K562 (cell line): ENCODE measurements at regions not wholly inside any gene's neighbourhood (a gene's known extent, or its start where the extent isn't known, plus 50 kb on each side); places are given as distances from the start of the nearest gene placed in this dataset.

Experiments used
- ATAC-seq: fragments of 200-7000 bp; cut with Tn5 transposase; 3 replicates; pipeline ENCODE4 v1.9.1; 2020; ENCODE audit warnings: moderate library complexity
- BruUV-seq: library from RNA; stranded (reverse); fragments of 400-500 nt; replicated peaks from 2 replicates; lab custom pipeline; 2021; lab: Mats Ljungman, UMichigan
- CTCF ChIA-PET: fragments of 300-600 bp; formaldehyde crosslinking; extraction: SDS; loops from one replicate; lab custom pipeline; 2021; ENCODE audit warnings: low intra/inter-chr PET ratio; lab: Yijun Ruan, JAX
- POLR2A ChIA-PET: fragments of 300-600, 350-650 bp; sonication (Branson Sonifier 250); formaldehyde crosslinking; extraction: SDS; loops from one replicate; lab custom pipeline; 2021; ENCODE audit warnings: antibody characterized with exemption, inconsistent platforms; lab: Yijun Ruan, JAX
- DNase-seq, 4 experiments: peaks; one replicate each; pipeline versions ENCODE4 v3.0.0 to v3.0.0-alpha.2; 2011 to 2018; ENCODE audit warnings: low spot score in 3 of 4, mixed read lengths in 3 of 4; ENCODE audit errors: extremely low read depth in 1 of 4
- FAIRE-seq: peaks from 2 replicates; lab custom pipeline; 2011; peaks lifted over from hg19 to GRCh38; lab: Jason Lieb, UNC
- H2AFZ ChIP-seq: 2 replicates; pipeline ENCODE4 v1.6.0; 2011; ENCODE audit warnings: low read depth, low read length, control low read depth, inconsistent platforms
- H3K27ac ChIP-seq: fragments of 200-600 bp; 3 replicates; pipeline ENCODE4 v1.8.0; 2011; ENCODE audit warnings: low read depth, mild to moderate bottlenecking, control low read depth, inconsistent platforms, low read length, moderate library complexity, mixed read lengths; ENCODE audit errors: extremely low read depth
- H3K27me3 ChIP-seq, 2 experiments: fragments of 300-600 bp in 1 of 2; 2 replicates in 1 of 2; 3 replicates in 1 of 2; pipeline versions ENCODE4 v1.6.0 to v1.8.0; 2011; ENCODE audit warnings: inconsistent platforms in 2 of 2, low read length in 2 of 2, mild to moderate bottlenecking in 1 of 2, mixed read lengths in 1 of 2, moderate library complexity in 1 of 2; ENCODE audit not compliant: control insufficient read depth in 2 of 2, insufficient read depth in 2 of 2
- H3K36me3 ChIP-seq: fragments of 300-600 bp; 3 replicates; pipeline ENCODE4 v1.8.0; 2011; ENCODE audit warnings: mild to moderate bottlenecking, low read length, inconsistent platforms; ENCODE audit not compliant: control insufficient read depth, insufficient read depth
- H3K4me1 ChIP-seq, 2 experiments: fragments of 200-600 bp in 1 of 2; replicated peaks in 1 of 2; 2 replicates in 1 of 2; 3 replicates in 1 of 2; pipeline versions ENCODE4 v1.5.1 to v1.8.0; 2011; ENCODE audit warnings: inconsistent platforms in 2 of 2, low read length in 2 of 2, mild to moderate bottlenecking in 1 of 2, mixed read lengths in 1 of 2, moderate library complexity in 1 of 2; ENCODE audit not compliant: control insufficient read depth in 2 of 2, insufficient read depth in 2 of 2
- H3K4me2 ChIP-seq: 2 replicates; pipeline ENCODE4 v1.6.1; 2011; ENCODE audit warnings: low read length, control low read depth, inconsistent platforms, mixed read lengths; ENCODE audit not compliant: insufficient read depth
- H3K4me3 ChIP-seq: fragments of 200-600 bp; sonication (generic), shearing (Covaris generic); 2 replicates; pipeline ENCODE4 v1.5.1; 2016; ENCODE audit warnings: control low read depth, inconsistent platforms
- H3K79me2 ChIP-seq: fragments of 200-600 bp; 3 replicates; pipeline ENCODE4 v1.8.0; 2011; ENCODE audit warnings: low read length, inconsistent platforms; ENCODE audit not compliant: control insufficient read depth, insufficient read depth
- H3K9ac ChIP-seq, 2 experiments: 2 replicates each; pipeline versions ENCODE4 v1.6.0 to v1.6.1; 2011; ENCODE audit warnings: low read depth in 2 of 2, low read length in 2 of 2, control low read depth in 1 of 2, inconsistent platforms in 1 of 2, mild to moderate bottlenecking in 1 of 2, mixed read lengths in 1 of 2; ENCODE audit not compliant: insufficient read depth in 1 of 2
- H3K9me1 ChIP-seq: one replicate; pipeline ENCODE4 v1.6.0; 2011; ENCODE audit warnings: inconsistent platforms, mild to moderate bottlenecking, low read length, moderate library complexity; ENCODE audit not compliant: control insufficient read depth, insufficient read depth
- H3K9me3 ChIP-seq: replicated peaks from 2 replicates; pipeline ENCODE4 v1.5.1; 2011; ENCODE audit warnings: low read depth, low read length, inconsistent platforms; ENCODE audit not compliant: control insufficient read depth, insufficient read depth
- H4K20me1 ChIP-seq: replicated peaks from 2 replicates; pipeline ENCODE4 v1.6.1; 2011; ENCODE audit warnings: low read length, inconsistent platforms, mixed read lengths; ENCODE audit not compliant: control insufficient read depth, insufficient read depth
- ARNT ChIP-seq, 2 experiments: fragments of 450-650 bp; IDR thresholded peaks; 2 replicates each; pipeline ENCODE4 v1.6.1; 2016; ENCODE audit warnings: mild to moderate bottlenecking in 1 of 2
- ELF2 ChIP-seq: fragments of 250-450 bp; sonication (Bioruptor Pico); IDR thresholded peaks from 2 replicates; pipeline ENCODE4 v1.5.0; 2021; ENCODE audit warnings: mild to moderate bottlenecking
- GTF2F1 ChIP-seq: IDR thresholded peaks from 2 replicates; pipeline ENCODE4 v1.6.1; 2011; ENCODE audit warnings: low read depth, low read length, improper control_type of control experiment
- SMARCC2 ChIP-seq: fragments of 450-650 bp; IDR thresholded peaks from 2 replicates; pipeline ENCODE4 v1.6.1; 2017; ENCODE audit warnings: antibody characterized with exemption, moderate library complexity, mild to moderate bottlenecking, low read depth
- SUPT5H ChIP-seq: fragments of 450-650 bp; IDR thresholded peaks from 2 replicates; pipeline ENCODE4 v1.6.1; 2016
- ZBED1 ChIP-seq: IDR thresholded peaks from 2 replicates; pipeline ENCODE4 v1.6.1; 2014
- ZBTB34 ChIP-seq: fragments of 250-450 bp; sonication (Bioruptor Pico); IDR thresholded peaks from 2 replicates; pipeline ENCODE4 v1.8.0; 2021; ENCODE audit warnings: mild to moderate bottlenecking, moderate library complexity
- ZBTB40 ChIP-seq, 2 experiments: fragments of 450-650 bp in 1 of 2; sonication (generic) in 1 of 2; formaldehyde crosslinking in 1 of 2; IDR thresholded peaks; 2 replicates each; pipeline versions ENCODE4 v1.7.1 to v1.9.0; 2016 to 2022; ENCODE audit warnings: inconsistent platforms in 1 of 2, mild to moderate bottlenecking in 1 of 2, missing genetic modification reagents in 1 of 2
- ZFP36 ChIP-seq: fragments of 150-350 bp; IDR thresholded peaks from 2 replicates; pipeline ENCODE4 v1.6.1; 2018; ENCODE audit warnings: low read length, low read depth; ENCODE audit not compliant: partially characterized antibody
- ZNF217 ChIP-seq: sonication (generic); formaldehyde crosslinking; IDR thresholded peaks from 2 replicates; pipeline ENCODE4 v1.8.0; 2022; ENCODE audit warnings: mild to moderate bottlenecking, missing genetic modification reagents
- ZNF586 ChIP-seq: fragments of 450-650 bp; formaldehyde crosslinking; conservative IDR thresholded peaks from 2 replicates; pipeline ENCODE4 v1.4.0; 2020; ENCODE audit warnings: mild to moderate bottlenecking, moderate library complexity
- WGBS: fragments of 100-300 bp; shearing (Covaris generic); methylation state at CpG from one replicate; pipeline ENCODE4 v1.1.6; 2016; ENCODE audit warnings: low coverage, mixed read lengths; ENCODE audit not compliant: insufficient coverage; ENCODE audit errors: missing lambda C conversion rate; 5-methylcytosine and 5-hydroxymethylcytosine counted together
- in situ Hi-C: fragments of 300-500 bp; cut with MboI; formaldehyde crosslinking; loops from 4 replicates; pipeline ENCODE4 v1.15.0; 2018; ENCODE audit warnings: inconsistent platforms, mixed read lengths
- intact Hi-C: fragments of 100-400 bp; cut with micrococcal nuclease; formaldehyde crosslinking; loops from 2 replicates; pipeline ENCODE4 v1.14.2; 2022

GRCh38 chr20:37579106-37579505, 51.4 kb upstream of the BLCAP start:
- DNase-seq: no peak
- no peak for ATAC-seq
- Histone ChIP-seq H3K4me2 (no peak overlapping the region), H3K4me1 (no peaks in the 10 kb centered on the region), H3K27me3 (peaks cover 2 to 13% of the 10 kb centered on the region in 2 experiments; a peak in 4 of 5 replicates), H2AFZ (no peak overlapping the region), H3K9me3 (no peaks in the 10 kb centered on the region), H3K9ac (no peak overlapping the region), H3K36me3 (no peaks in the 10 kb centered on the region), H4K20me1 (no peaks in the 10 kb centered on the region), H3K27ac (no peak overlapping the region), H3K79me2 (no peaks in the 10 kb centered on the region), H3K9me1 (no peaks in the 10 kb centered on the region), H3K4me3 (no peak overlapping the region)
- ChIA-PET CTCF (no interaction called here), POLR2A (no interaction called here)
- BruUV-seq: no TSS peak
- in situ Hi-C loops: no loop called here
- TF ChIP-seq ZNF217: no peak
- TF ChIP-seq ZNF586 (CRISPR knock-in tag): no peak
- no peak for TF ChIP-seq ZBTB34 (CRISPR knock-in tag)
- TF ChIP-seq GTF2F1: no peak
- no peak for TF ChIP-seq ZFP36
- TF ChIP-seq ZBED1: no peak
- TF ChIP-seq ZBTB40 (IDR thresholded peaks at IDR 0.05): no peak
- no peak for TF ChIP-seq ZBTB40 (CRISPR knock-in tag; IDR thresholded peaks at IDR 0.05)
- no peak for TF ChIP-seq SMARCC2
- TF ChIP-seq ARNT (IDR thresholded peaks at IDR 0.05): no peak
- no peak for TF ChIP-seq SUPT5H
- TF ChIP-seq ELF2 (CRISPR knock-in tag): no peak
- 0% methylated on average over 6 of the region's 7 CpGs for WGBS
- intact Hi-C loops: no loop called here
- no peak for FAIRE-seq
